DOHH2 (cell line): ENCODE measurements at regions not wholly inside any gene's neighbourhood (a gene's known extent, or its start where the extent isn't known, plus 50 kb on each side); places are given as distances from the start of the nearest gene placed in this dataset.

Experiments
- EZH2phosphoT487 ChIP-seq: fragments of 200-600 bp; sonication (generic); IDR thresholded peaks from 2 replicates; pipeline ENCODE4 v1.6.1; 2017; ENCODE audit warnings: borderline replicate concordance, mild to moderate bottlenecking, antibody characterized with exemption, low read length, moderate library complexity, mixed read lengths
- TF ChIP-seq, protein P1 (sequence below): fragments of 200-600 bp; sonication (generic); IDR thresholded peaks from one replicate; pipeline ENCODE4 v1.5.1; 2014; ENCODE audit warnings: antibody characterized with exemption, mild to moderate bottlenecking, low read depth, low read length; ENCODE audit not compliant: poor library complexity, severe bottlenecking

GRCh38 chr1:181318022-181318857, 165.1 kb upstream of the CACNA1E start:
- TF ChIP-seq, protein P1, sequence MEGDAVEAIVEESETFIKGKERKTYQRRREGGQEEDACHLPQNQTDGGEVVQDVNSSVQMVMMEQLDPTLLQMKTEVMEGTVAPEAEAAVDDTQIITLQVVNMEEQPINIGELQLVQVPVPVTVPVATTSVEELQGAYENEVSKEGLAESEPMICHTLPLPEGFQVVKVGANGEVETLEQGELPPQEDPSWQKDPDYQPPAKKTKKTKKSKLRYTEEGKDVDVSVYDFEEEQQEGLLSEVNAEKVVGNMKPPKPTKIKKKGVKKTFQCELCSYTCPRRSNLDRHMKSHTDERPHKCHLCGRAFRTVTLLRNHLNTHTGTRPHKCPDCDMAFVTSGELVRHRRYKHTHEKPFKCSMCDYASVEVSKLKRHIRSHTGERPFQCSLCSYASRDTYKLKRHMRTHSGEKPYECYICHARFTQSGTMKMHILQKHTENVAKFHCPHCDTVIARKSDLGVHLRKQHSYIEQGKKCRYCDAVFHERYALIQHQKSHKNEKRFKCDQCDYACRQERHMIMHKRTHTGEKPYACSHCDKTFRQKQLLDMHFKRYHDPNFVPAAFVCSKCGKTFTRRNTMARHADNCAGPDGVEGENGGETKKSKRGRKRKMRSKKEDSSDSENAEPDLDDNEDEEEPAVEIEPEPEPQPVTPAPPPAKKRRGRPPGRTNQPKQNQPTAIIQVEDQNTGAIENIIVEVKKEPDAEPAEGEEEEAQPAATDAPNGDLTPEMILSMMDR, result no peak
- no peak for TF ChIP-seq EZH2phosphoT487
